ENCODE measurements at regions not wholly inside any gene's neighbourhood (a gene's known extent, or its start where the extent isn't known, plus 50 kb on each side); places are given as distances from the start of the nearest gene placed in this dataset.

DNA sequence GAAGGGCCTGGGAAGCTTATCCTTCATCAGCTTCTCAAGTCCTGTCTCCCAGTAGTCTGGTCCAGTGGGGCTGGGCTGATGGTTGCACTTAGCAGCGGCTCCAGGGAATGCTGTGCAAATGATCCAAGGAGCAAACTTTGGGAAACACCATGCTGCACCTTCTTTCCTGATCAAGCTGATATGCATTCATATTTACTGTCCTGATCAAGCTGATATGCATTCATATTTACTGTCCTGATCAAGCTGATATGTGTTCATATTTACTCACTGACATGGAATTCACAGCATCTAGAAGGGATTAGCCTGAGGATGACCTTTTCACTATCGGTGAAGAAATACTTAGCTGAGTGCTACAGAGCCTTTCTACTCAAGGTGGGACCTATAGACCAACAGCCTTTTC, 330.7 kb downstream of the BMPER start:
- Histone ChIP-seq H3K9me2 (ENCODE audit: insufficient read depth) (peaks cover 8% of the 10 kb centered on the region; the same call in 1 of the 2 replicates), H3K79me2 (replicated peaks; ENCODE audit: insufficient read depth) (no peaks in the 10 kb centered on the region), H3F3A (replicated peaks; ENCODE audit: low read depth) (no peaks in the 10 kb centered on the region), H3K27ac (ENCODE audit: low read depth) (no peak overlapping the region), H3K27me3 (ENCODE audit: insufficient read depth) (no peaks in the 10 kb centered on the region), H4K20me1 (replicated peaks; ENCODE audit: insufficient read depth) (no peaks in the 10 kb centered on the region), H3K4me3 (no peak overlapping the region), H3K4me2 (no peak overlapping the region), H3K36me3 (ENCODE audit: insufficient read depth) (no peaks in the 10 kb centered on the region), H2AFZ (no peak overlapping the region), H3K4me1 (ENCODE audit: insufficient read depth) (no peaks in the 10 kb centered on the region)
- H3K36me3 Mint-ChIP-seq (ENCODE audit: low read depth): no peaks in the 10 kb centered on the region
- H3K4me3 Mint-ChIP-seq: no peak overlapping the region
- TF ChIP-seq, protein P1, sequence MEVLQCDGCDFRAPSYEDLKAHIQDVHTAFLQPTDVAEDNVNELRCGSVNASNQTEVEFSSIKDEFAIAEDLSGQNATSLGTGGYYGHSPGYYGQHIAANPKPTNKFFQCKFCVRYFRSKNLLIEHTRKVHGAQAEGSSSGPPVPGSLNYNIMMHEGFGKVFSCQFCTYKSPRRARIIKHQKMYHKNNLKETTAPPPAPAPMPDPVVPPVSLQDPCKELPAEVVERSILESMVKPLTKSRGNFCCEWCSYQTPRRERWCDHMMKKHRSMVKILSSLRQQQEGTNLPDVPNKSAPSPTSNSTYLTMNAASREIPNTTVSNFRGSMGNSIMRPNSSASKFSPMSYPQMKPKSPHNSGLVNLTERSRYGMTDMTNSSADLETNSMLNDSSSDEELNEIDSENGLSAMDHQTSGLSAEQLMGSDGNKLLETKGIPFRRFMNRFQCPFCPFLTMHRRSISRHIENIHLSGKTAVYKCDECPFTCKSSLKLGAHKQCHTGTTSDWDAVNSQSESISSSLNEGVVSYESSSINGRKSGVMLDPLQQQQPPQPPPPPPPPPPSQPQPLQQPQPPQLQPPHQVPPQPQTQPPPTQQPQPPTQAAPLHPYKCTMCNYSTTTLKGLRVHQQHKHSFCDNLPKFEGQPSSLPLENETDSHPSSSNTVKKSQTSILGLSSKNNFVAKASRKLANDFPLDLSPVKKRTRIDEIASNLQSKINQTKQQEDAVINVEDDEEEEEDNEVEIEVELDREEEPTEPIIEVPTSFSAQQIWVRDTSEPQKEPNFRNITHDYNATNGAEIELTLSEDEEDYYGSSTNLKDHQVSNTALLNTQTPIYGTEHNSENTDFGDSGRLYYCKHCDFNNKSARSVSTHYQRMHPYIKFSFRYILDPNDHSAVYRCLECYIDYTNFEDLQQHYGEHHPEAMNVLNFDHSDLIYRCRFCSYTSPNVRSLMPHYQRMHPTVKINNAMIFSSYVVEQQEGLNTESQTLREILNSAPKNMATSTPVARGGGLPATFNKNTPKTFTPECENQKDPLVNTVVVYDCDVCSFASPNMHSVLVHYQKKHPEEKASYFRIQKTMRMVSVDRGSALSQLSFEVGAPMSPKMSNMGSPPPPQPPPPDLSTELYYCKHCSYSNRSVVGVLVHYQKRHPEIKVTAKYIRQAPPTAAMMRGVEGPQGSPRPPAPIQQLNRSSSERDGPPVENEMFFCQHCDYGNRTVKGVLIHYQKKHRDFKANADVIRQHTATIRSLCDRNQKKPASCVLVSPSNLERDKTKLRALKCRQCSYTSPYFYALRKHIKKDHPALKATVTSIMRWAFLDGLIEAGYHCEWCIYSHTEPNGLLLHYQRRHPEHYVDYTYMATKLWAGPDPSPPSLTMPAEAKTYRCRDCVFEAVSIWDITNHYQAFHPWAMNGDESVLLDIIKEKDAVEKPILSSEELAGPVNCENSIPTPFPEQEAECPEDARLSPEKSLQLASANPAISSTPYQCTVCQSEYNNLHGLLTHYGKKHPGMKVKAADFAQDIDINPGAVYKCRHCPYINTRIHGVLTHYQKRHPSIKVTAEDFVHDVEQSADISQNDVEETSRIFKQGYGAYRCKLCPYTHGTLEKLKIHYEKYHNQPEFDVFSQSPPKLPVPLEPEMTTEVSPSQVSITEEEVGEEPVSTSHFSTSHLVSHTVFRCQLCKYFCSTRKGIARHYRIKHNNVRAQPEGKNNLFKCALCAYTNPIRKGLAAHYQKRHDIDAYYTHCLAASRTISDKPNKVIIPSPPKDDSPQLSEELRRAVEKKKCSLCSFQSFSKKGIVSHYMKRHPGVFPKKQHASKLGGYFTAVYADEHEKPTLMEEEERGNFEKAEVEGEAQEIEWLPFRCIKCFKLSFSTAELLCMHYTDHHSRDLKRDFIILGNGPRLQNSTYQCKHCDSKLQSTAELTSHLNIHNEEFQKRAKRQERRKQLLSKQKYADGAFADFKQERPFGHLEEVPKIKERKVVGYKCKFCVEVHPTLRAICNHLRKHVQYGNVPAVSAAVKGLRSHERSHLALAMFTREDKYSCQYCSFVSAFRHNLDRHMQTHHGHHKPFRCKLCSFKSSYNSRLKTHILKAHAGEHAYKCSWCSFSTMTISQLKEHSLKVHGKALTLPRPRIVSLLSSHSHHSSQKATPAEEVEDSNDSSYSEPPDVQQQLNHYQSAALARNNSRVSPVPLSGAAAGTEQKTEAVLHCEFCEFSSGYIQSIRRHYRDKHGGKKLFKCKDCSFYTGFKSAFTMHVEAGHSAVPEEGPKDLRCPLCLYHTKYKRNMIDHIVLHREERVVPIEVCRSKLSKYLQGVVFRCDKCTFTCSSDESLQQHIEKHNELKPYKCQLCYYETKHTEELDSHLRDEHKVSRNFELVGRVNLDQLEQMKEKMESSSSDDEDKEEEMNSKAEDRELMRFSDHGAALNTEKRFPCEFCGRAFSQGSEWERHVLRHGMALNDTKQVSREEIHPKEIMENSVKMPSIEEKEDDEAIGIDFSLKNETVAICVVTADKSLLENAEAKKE (CRISPR knock-in tag; IDR thresholded peaks at IDR 0.05): no peak
- TF ChIP-seq, protein P2, sequence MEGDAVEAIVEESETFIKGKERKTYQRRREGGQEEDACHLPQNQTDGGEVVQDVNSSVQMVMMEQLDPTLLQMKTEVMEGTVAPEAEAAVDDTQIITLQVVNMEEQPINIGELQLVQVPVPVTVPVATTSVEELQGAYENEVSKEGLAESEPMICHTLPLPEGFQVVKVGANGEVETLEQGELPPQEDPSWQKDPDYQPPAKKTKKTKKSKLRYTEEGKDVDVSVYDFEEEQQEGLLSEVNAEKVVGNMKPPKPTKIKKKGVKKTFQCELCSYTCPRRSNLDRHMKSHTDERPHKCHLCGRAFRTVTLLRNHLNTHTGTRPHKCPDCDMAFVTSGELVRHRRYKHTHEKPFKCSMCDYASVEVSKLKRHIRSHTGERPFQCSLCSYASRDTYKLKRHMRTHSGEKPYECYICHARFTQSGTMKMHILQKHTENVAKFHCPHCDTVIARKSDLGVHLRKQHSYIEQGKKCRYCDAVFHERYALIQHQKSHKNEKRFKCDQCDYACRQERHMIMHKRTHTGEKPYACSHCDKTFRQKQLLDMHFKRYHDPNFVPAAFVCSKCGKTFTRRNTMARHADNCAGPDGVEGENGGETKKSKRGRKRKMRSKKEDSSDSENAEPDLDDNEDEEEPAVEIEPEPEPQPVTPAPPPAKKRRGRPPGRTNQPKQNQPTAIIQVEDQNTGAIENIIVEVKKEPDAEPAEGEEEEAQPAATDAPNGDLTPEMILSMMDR (conservative IDR thresholded peaks at IDR 0.05; ENCODE audit: low read depth in 2 of 2): no peak
- TF ChIP-seq JUNB (IDR thresholded peaks at IDR 0.05; ENCODE audit: unreplicated experiment) (no peak), ZNF331 (CRISPR knock-in tag; IDR thresholded peaks at IDR 0.05; ENCODE audit: low read depth) (no peak), ZNF114 (CRISPR knock-in tag; IDR thresholded peaks at IDR 0.05) (no peak), POLR2AphosphoS5 (IDR thresholded peaks at IDR 0.05; ENCODE audit: low read depth) (no peak), EZH2 (IDR thresholded peaks at IDR 0.05; ENCODE audit: low read depth, unreplicated experiment) (no peak), NANOG (IDR thresholded peaks at IDR 0.05; ENCODE audit: borderline replicate concordance) (no peak), STAT1 (IDR thresholded peaks at IDR 0.05; ENCODE audit: unreplicated experiment) (no peak), EZH2phosphoT487 (IDR thresholded peaks at IDR 0.05; ENCODE audit: unreplicated experiment) (no peak), CREB1 (CRISPR knock-in tag; IDR thresholded peaks at IDR 0.05; ENCODE audit: low read depth) (no peak)
- TF ChIP-seq, protein P3, sequence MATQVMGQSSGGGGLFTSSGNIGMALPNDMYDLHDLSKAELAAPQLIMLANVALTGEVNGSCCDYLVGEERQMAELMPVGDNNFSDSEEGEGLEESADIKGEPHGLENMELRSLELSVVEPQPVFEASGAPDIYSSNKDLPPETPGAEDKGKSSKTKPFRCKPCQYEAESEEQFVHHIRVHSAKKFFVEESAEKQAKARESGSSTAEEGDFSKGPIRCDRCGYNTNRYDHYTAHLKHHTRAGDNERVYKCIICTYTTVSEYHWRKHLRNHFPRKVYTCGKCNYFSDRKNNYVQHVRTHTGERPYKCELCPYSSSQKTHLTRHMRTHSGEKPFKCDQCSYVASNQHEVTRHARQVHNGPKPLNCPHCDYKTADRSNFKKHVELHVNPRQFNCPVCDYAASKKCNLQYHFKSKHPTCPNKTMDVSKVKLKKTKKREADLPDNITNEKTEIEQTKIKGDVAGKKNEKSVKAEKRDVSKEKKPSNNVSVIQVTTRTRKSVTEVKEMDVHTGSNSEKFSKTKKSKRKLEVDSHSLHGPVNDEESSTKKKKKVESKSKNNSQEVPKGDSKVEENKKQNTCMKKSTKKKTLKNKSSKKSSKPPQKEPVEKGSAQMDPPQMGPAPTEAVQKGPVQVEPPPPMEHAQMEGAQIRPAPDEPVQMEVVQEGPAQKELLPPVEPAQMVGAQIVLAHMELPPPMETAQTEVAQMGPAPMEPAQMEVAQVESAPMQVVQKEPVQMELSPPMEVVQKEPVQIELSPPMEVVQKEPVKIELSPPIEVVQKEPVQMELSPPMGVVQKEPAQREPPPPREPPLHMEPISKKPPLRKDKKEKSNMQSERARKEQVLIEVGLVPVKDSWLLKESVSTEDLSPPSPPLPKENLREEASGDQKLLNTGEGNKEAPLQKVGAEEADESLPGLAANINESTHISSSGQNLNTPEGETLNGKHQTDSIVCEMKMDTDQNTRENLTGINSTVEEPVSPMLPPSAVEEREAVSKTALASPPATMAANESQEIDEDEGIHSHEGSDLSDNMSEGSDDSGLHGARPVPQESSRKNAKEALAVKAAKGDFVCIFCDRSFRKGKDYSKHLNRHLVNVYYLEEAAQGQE (IDR thresholded peaks at IDR 0.05; ENCODE audit: unreplicated experiment): no peak
- TF ChIP-seq, protein P4, sequence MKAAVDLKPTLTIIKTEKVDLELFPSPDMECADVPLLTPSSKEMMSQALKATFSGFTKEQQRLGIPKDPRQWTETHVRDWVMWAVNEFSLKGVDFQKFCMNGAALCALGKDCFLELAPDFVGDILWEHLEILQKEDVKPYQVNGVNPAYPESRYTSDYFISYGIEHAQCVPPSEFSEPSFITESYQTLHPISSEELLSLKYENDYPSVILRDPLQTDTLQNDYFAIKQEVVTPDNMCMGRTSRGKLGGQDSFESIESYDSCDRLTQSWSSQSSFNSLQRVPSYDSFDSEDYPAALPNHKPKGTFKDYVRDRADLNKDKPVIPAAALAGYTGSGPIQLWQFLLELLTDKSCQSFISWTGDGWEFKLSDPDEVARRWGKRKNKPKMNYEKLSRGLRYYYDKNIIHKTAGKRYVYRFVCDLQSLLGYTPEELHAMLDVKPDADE (IDR thresholded peaks at IDR 0.05): no peak
- H3K27me3 Mint-ChIP-seq (ENCODE audit: insufficient read depth, low read depth, poor library complexity): no peaks in the 10 kb centered on the region
- no peaks in the 10 kb centered on the region for H3K4me1 Mint-ChIP-seq
- H3K27ac Mint-ChIP-seq: no peak overlapping the region
- H3K9me3 Mint-ChIP-seq: peaks cover 11% of the 10 kb centered on the region; the same call in 2 of the 3 replicates
- ATAC-seq (no peak), DNase-seq (ENCODE audit: low spot score) (no peak)

All from GM23338 (cell line).